ENCODE measurements at regions not wholly inside any gene's neighbourhood (a gene's known extent, or its start where the extent isn't known, plus 50 kb on each side); places are given as distances from the start of the nearest gene placed in this dataset.

DNA sequence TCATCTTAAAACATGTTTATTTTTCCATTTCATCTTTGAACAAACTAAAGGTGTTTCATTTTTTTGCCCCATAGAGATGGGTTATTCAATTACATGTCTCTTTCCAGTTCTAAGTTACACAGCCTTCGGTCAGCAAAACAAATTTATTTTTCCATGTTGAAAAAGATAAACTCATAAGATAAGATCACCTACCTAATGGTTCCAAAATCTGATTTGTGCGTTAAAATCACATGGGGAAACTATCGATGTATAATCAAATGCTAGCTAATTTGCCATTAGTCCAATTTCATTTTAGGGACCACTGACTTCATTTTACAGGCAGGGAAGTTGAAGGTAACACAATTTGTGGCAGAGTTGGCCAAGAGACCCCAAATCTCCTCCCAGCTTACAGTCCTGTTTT lies 67.2 kb upstream of the ACSL1 start:
- no peak for DNase-seq
- Histone ChIP-seq H3K36me3 (no peaks in the 10 kb centered on the region), H3K27ac (no peak overlapping the region), H3K9me3 (no peaks in the 10 kb centered on the region), H3K4me1 (no peaks in the 10 kb centered on the region), H3K4me3 (no peak overlapping the region), H3K27me3 (no peaks in the 10 kb centered on the region)
- no peak for TF ChIP-seq POLR2A (IDR thresholded peaks at IDR 0.05)
- TF ChIP-seq, protein P1, sequence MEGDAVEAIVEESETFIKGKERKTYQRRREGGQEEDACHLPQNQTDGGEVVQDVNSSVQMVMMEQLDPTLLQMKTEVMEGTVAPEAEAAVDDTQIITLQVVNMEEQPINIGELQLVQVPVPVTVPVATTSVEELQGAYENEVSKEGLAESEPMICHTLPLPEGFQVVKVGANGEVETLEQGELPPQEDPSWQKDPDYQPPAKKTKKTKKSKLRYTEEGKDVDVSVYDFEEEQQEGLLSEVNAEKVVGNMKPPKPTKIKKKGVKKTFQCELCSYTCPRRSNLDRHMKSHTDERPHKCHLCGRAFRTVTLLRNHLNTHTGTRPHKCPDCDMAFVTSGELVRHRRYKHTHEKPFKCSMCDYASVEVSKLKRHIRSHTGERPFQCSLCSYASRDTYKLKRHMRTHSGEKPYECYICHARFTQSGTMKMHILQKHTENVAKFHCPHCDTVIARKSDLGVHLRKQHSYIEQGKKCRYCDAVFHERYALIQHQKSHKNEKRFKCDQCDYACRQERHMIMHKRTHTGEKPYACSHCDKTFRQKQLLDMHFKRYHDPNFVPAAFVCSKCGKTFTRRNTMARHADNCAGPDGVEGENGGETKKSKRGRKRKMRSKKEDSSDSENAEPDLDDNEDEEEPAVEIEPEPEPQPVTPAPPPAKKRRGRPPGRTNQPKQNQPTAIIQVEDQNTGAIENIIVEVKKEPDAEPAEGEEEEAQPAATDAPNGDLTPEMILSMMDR (IDR thresholded peaks at IDR 0.05): no peak
- intact Hi-C loops (cut with DNase I; ENCODE audit: low total_unique reads): no loop called here

DNA sequence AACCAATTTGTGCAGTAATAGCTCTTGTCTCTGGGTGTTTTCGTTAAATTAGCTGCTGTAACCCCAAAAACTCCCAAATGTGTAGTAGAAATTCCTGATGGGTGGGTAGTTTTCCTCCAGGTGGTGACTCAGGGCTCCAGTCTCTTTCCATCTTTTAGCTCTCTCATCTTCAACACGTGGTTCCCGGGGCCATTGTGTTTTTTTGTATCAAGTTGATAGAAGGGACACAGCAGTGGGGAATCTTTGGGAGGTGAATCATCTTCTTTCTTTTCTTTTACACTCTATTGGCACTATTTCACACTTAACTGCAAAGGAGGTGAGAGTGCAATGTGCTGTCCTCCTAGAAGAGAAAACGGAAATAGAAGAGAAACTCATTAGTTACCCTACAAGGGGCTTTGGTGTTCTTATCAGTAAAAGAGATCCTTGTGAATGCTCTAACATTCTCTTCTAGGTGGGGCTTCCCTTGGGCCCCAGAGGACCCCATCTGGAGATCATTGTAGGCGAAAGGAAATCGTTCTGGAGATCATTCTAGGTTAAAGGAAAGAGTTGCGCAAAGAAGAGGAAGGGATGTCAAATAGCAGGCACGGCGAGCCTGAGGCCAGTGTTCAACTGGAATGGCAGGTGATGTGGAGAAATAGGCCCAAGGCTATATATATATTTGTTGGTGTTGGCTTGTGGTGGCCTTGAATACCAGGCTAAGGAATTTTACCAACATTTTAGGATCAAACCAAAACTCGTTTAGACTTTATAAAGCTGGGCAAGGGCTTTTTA lies 68.2 kb upstream of the ACSL1 start:
- intact Hi-C loops (cut with DNase I; ENCODE audit: low total_unique reads): no loop called here
- Histone ChIP-seq H3K27ac (no peak overlapping the region), H3K4me1 (no peaks in the 10 kb centered on the region), H3K9me3 (no peaks in the 10 kb centered on the region), H3K27me3 (no peaks in the 10 kb centered on the region), H3K36me3 (no peaks in the 10 kb centered on the region), H3K4me3 (no peak overlapping the region)
- DNase-seq: no peak
- TF ChIP-seq, protein P1 (IDR thresholded peaks at IDR 0.05): no peak
- TF ChIP-seq POLR2A (IDR thresholded peaks at IDR 0.05): no peak

DNA sequence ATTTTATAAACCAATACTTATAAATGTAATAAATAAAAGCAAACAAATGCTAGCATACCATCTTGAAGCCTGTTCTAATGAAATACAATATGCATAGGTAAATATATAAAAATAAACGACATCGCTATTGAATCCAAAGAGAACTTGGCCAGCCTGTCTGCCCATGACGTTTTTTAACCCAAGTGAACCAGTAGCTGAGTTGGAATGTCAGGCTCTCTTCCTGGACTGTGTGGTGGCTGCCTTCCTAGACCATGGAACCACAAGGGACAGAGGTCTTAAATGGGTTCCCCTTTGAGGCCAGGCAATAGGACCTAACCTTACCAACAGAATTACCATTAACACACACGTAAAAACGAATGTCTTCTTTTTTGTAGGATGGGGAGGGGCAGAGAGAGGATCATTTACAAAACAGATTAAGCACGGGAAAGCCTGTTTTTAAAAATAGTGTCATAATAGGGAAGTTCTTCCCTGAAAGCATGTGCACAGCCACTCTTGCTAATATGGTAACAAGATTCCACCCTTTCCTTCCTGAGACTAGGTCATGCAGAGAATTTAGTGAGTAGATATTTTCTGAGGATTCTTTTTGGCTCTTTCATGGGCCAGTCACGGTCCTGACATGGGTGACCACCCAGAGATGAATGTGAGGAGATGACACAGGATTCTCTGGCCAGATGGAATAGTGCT lies 69.4 kb upstream of the ACSL1 start:
- TF ChIP-seq POLR2A (IDR thresholded peaks at IDR 0.05): no peak
- TF ChIP-seq, protein P1 (IDR thresholded peaks at IDR 0.05): no peak
- DNase-seq: no peak
- Histone ChIP-seq H3K36me3 (no peaks in the 10 kb centered on the region), H3K27me3 (no peaks in the 10 kb centered on the region), H3K4me3 (no peak overlapping the region), H3K27ac (no peak overlapping the region), H3K9me3 (no peaks in the 10 kb centered on the region), H3K4me1 (no peaks in the 10 kb centered on the region)
- intact Hi-C loops (cut with DNase I; ENCODE audit: low total_unique reads): no loop called here

DNA sequence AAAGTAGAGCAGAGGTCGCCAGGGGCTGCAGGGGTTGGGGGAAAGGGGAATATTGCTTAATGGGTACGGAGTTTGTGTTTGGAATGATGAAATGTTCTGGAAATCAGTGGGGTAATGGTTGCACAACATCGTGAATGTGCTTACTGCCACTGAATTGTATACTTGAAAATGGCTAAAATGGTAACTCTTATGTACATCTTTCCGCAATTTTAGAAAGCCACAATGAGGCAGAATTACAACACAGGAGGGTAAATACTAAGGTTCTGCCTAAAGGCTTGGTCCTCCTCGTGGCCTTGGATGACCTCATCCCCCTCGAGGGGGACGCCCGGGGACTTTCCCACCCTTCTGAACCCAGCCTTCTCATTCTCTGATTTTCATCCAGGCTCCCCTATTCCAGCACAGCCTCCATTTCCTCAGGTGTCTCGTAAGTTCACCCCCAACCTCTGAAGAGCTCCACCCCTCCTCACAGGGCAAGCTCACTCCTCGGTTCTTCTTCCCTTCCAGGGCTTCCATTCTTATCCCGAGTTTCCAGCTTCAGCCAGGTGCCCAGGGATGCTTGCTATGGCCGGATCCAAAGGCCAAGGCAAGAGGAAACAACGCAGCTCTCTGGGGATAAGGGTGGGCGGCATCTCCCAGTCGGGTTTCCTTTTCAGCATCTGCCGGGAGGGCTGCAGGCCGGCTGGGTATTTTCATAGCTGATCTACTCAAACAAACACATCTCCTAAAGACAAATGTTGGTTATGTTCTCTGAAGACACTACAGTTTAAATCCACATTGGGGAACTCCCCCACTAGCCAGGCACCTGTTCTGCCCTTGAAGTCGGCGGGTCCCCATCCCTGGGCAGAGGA lies 71.3 kb upstream of the ACSL1 start:
- Histone ChIP-seq H3K4me3 (no peak overlapping the region), H3K36me3 (no peaks in the 10 kb centered on the region), H3K9me3 (no peaks in the 10 kb centered on the region), H3K27ac (no peak overlapping the region), H3K4me1 (no peaks in the 10 kb centered on the region), H3K27me3 (no peaks in the 10 kb centered on the region)
- DNase-seq: no peak
- TF ChIP-seq, protein P1 (IDR thresholded peaks at IDR 0.05): no peak
- no peak for TF ChIP-seq POLR2A (IDR thresholded peaks at IDR 0.05)
- intact Hi-C loops (cut with DNase I; ENCODE audit: low total_unique reads): no loop called here
